PC-9 (cell line): ENCODE measurements at regions not wholly inside any gene's neighbourhood (a gene's known extent, or its start where the extent isn't known, plus 50 kb on each side); places are given as distances from the start of the nearest gene placed in this dataset.

Experiments used
- BruUV-seq: library from RNA; stranded (reverse); fragments of 400-500 nt; replicated peaks from 2 replicates; lab custom pipeline; 2021; lab: Mats Ljungman, UMichigan
- CTCF ChIA-PET: fragments of 300-600 bp; sonication (Branson Sonifier 250); formaldehyde crosslinking; loops from one replicate; lab custom pipeline; 2022; ENCODE audit warnings: antibody characterized with exemption; lab: Charles Lee
- POLR2A ChIA-PET: fragments of 300-600 bp; sonication (Branson Sonifier 250); formaldehyde crosslinking; loops from one replicate; lab custom pipeline; 2022; ENCODE audit warnings: antibody characterized with exemption; ENCODE audit not compliant: unreplicated experiment; lab: Charles Lee
- DNase-seq, 2 experiments: peaks; one replicate each; pipeline versions ENCODE4 v3.0.0 to v3.0.0-alpha.2; 2015 to 2022; ENCODE audit warnings: mixed read lengths in 1 of 2
- H2AFZ ChIP-seq: fragments of 200-600 bp; sonication (generic); 2 replicates; pipeline ENCODE4 v1.8.1; 2017; ENCODE audit warnings: antibody characterized with exemption
- H3F3A ChIP-seq: fragments of 200-600 bp; sonication (generic); 2 replicates; pipeline ENCODE4 v1.8.1; 2017; ENCODE audit warnings: antibody characterized with exemption, mild to moderate bottlenecking, low read depth; ENCODE audit not compliant: insufficient read depth
- H3K27ac ChIP-seq: fragments of 200-600 bp; sonication (generic); 2 replicates; pipeline ENCODE4 v1.6.1; 2016; ENCODE audit warnings: mixed run types
- H3K27me3 ChIP-seq: fragments of 200-600 bp; sonication (generic); 2 replicates; pipeline ENCODE4 v1.6.1; 2016; ENCODE audit warnings: low read depth, mixed run types; ENCODE audit not compliant: insufficient read depth
- H3K36me3 ChIP-seq: fragments of 200-600 bp; sonication (generic); 2 replicates; pipeline ENCODE4 v1.6.1; 2016; ENCODE audit warnings: low read depth, mixed run types
- H3K4me1 ChIP-seq: fragments of 200-600 bp; sonication (generic); replicated peaks from 2 replicates; pipeline ENCODE4 v1.6.1; 2016; ENCODE audit warnings: mixed run types; ENCODE audit not compliant: insufficient read depth
- H3K4me2 ChIP-seq: fragments of 200-600 bp; sonication (generic); 2 replicates; pipeline ENCODE4 v1.6.1; 2017; ENCODE audit warnings: mixed run types
- H3K4me3 ChIP-seq: fragments of 200-600 bp; sonication (generic); 2 replicates; pipeline ENCODE4 v1.6.1; 2016; ENCODE audit warnings: mixed run types
- H3K79me2 ChIP-seq: fragments of 200-600 bp; sonication (generic); 2 replicates; pipeline ENCODE4 v1.6.1; 2017; ENCODE audit warnings: low read depth, mixed run types
- H3K9me2 ChIP-seq: fragments of 200-600 bp; sonication (generic); 2 replicates; pipeline ENCODE4 v1.8.1; 2017; ENCODE audit warnings: mild to moderate bottlenecking; ENCODE audit not compliant: insufficient read depth
- H3K9me3 ChIP-seq: fragments of 200-600 bp; sonication (generic); 2 replicates; pipeline ENCODE4 v1.8.1; 2016; ENCODE audit warnings: low read depth; ENCODE audit not compliant: insufficient read depth
- H4K20me1 ChIP-seq: fragments of 200-600 bp; sonication (generic); 2 replicates; pipeline ENCODE4 v1.8.1; 2017; ENCODE audit not compliant: insufficient read depth
- EZH2 ChIP-seq: fragments of 200-600 bp; sonication (generic); IDR thresholded peaks from 2 replicates; pipeline ENCODE4 v1.8.0; 2017; ENCODE audit warnings: antibody characterized with exemption, low read depth
- intact Hi-C: fragments of 100-400 bp; cut with micrococcal nuclease; formaldehyde crosslinking; loops from one replicate; pipeline ENCODE4 v1.10.0; 2022; ENCODE audit not compliant: unreplicated experiment
- TF ChIP-seq, protein P1 (sequence below): fragments of 200-600 bp; sonication (generic); conservative IDR thresholded peaks from 2 replicates; pipeline ENCODE4 v1.6.1; 2017; ENCODE audit warnings: mixed run types, antibody characterized with exemption, mild to moderate bottlenecking, moderate library complexity

DNA sequence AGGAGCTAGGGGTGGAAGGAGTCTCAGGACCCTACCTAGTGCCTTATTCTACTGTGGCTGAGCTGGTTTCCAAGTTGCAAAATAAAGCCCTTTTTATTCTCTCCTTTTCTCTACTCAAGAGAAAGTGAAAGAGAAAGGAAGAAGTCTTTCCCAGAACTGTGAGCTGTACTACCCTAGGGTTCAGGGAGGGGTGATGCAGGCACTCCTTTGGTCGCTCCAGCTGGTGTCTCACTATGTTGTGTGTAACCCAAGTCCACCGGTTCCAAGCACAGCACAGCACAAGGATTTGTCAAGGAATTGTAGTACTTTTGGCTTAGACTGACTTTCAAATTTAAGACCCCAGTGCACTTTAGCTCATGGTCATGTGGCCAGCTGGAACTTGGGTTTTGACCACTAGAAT lies 1721.7 kb downstream of the OTOL1 start:
- no peak overlapping the region for H3K27ac ChIP-seq
- intact Hi-C loops = no loop called here
- H3K27me3 ChIP-seq = no peaks in the 10 kb centered on the region
- POLR2A ChIA-PET = no interaction called here
- CTCF ChIA-PET = no interaction called here
- no TSS peak for BruUV-seq
- no peak overlapping the region for H3K4me2 ChIP-seq
- H2AFZ ChIP-seq = no peak overlapping the region
- H3K36me3 ChIP-seq = no peaks in the 10 kb centered on the region
- no peaks in the 10 kb centered on the region for H3K9me3 ChIP-seq
- H3K79me2 ChIP-seq = no peaks in the 10 kb centered on the region
- H3K4me1 ChIP-seq = no peaks in the 10 kb centered on the region
- TF ChIP-seq, protein P1, sequence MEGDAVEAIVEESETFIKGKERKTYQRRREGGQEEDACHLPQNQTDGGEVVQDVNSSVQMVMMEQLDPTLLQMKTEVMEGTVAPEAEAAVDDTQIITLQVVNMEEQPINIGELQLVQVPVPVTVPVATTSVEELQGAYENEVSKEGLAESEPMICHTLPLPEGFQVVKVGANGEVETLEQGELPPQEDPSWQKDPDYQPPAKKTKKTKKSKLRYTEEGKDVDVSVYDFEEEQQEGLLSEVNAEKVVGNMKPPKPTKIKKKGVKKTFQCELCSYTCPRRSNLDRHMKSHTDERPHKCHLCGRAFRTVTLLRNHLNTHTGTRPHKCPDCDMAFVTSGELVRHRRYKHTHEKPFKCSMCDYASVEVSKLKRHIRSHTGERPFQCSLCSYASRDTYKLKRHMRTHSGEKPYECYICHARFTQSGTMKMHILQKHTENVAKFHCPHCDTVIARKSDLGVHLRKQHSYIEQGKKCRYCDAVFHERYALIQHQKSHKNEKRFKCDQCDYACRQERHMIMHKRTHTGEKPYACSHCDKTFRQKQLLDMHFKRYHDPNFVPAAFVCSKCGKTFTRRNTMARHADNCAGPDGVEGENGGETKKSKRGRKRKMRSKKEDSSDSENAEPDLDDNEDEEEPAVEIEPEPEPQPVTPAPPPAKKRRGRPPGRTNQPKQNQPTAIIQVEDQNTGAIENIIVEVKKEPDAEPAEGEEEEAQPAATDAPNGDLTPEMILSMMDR = no peak
- H3K4me3 ChIP-seq = no peak overlapping the region
- no peaks in the 10 kb centered on the region for H3F3A ChIP-seq
- H4K20me1 ChIP-seq = no peaks in the 10 kb centered on the region
- H3K9me2 ChIP-seq = no peaks in the 10 kb centered on the region
- DNase-seq = no peak

DNA sequence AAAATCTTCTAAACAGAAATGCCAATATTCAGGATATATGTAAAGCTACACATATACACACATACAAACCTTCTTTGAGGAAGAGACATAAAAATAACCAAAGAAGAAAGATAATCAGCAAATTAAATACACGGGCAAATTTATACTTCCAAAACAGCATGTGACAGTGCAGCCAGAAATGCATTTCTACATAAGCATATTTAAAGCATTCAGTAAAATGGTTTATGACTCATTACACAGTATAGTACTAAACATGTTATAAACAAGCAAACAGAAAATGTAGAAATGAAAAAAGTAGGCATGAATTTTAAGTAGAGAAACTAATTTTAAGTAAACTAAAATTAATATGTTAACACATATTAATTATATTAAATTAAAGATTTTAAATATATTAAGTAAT lies 1717.2 kb downstream of the OTOL1 start:
- no TSS peak for BruUV-seq
- intact Hi-C loops = no loop called here
- no peaks in the 10 kb centered on the region for H3K4me1 ChIP-seq
- no peak overlapping the region for H3K27ac ChIP-seq
- H3K79me2 ChIP-seq = no peaks in the 10 kb centered on the region
- H3K36me3 ChIP-seq = no peaks in the 10 kb centered on the region
- no peaks in the 10 kb centered on the region; the same call in 1 of the 2 replicates for H3K9me3 ChIP-seq
- CTCF ChIA-PET = no interaction called here
- H3K27me3 ChIP-seq = no peaks in the 10 kb centered on the region
- no peak overlapping the region for H3K4me2 ChIP-seq
- peaks cover 4% of the 10 kb centered on the region; the same call in 1 of the 2 replicates for H4K20me1 ChIP-seq
- no peak for TF ChIP-seq EZH2
- TF ChIP-seq, protein P1 = no peak
- POLR2A ChIA-PET = no interaction called here
- DNase-seq = no peak
- H3F3A ChIP-seq = no peaks in the 10 kb centered on the region
- H3K4me3 ChIP-seq = no peak overlapping the region
- no peaks in the 10 kb centered on the region; the same call in 1 of the 2 replicates for H3K9me2 ChIP-seq
- no peak overlapping the region for H2AFZ ChIP-seq

DNA sequence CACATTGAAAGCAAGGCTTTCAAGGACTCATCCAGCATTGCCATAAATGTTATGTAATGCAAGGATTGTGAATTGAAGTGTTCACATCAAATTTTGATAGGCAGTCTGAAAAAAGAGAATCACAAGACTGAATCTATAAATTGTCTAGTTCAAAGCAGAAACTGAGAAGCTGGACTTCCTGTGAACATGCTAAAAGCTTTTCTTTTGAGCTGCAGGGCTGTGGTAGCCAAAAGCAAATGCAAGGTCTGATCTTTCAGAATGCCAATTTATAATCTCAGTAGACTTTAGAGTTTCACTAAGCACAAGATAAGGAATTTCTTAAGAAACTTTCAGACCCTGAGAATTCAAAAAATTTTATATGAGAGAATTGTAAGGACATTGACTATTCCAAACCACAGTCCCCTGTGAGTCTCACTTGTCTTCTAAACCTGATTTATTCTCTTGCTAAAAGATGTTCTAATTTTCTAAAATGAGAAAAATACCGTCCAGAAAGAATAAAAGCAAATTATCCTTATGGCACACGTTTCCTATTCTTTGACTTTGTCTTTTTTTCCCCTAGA lies 1700.3 kb downstream of the OTOL1 start:
- Histone ChIP-seq H3F3A (no peaks in the 10 kb centered on the region), H4K20me1 (no peaks in the 10 kb centered on the region), H3K27me3 (no peaks in the 10 kb centered on the region), H2AFZ (no peak overlapping the region), H3K4me2 (no peak overlapping the region), H3K79me2 (no peaks in the 10 kb centered on the region), H3K4me3 (no peak overlapping the region), H3K36me3 (no peaks in the 10 kb centered on the region), H3K9me2 (no peaks in the 10 kb centered on the region), H3K4me1 (no peaks in the 10 kb centered on the region), H3K9me3 (no peaks in the 10 kb centered on the region), H3K27ac (no peak overlapping the region)
- no peak for DNase-seq
- intact Hi-C loops = no loop called here
- TF ChIP-seq EZH2 = no peak
- TF ChIP-seq, protein P1 = no peak
- ChIA-PET POLR2A (no interaction called here), CTCF (no interaction called here)
- BruUV-seq = no TSS peak
